ENCODE measurements at regions not wholly inside any gene's neighbourhood (a gene's known extent, or its start where the extent isn't known, plus 50 kb on each side); places are given as distances from the start of the nearest gene placed in this dataset.
A peak's percentile ranks its signal among the peaks of the same experiment; 100 is the strongest.
"Not testable (repeated sequence)": the region's sequence is repeated elsewhere in the genome, so short reads cannot be mapped to it uniquely, and the experiment has no call there.

GRCh38 chr4:131632877-131633276, 1516.2 kb upstream of the PCDH10 start:
- no peak for DNase-seq (ENCODE audit: low read depth, low spot score)

- DNase-seq (ENCODE audit: low read depth, low spot score): no peak
Measured at GRCh38 chr4:131635191-131635590, 1513.9 kb upstream of the PCDH10 start.

GRCh38 chr4:131638781-131639180, 1510.3 kb upstream of the PCDH10 start:
- no peak for DNase-seq (ENCODE audit: low read depth, low spot score)

GRCh38 chr4:131644619-131645018, 1504.5 kb upstream of the PCDH10 start:
- DNase-seq (ENCODE audit: low read depth, low spot score): peak; percentile 54

GRCh38 chr4:131649227-131649626, 1499.9 kb upstream of the PCDH10 start:
- DNase-seq (ENCODE audit: low read depth, low spot score): no peak

- no peak for DNase-seq (ENCODE audit: low read depth, low spot score)
Measured at GRCh38 chr4:131650951-131651350, 1498.1 kb upstream of the PCDH10 start.

GRCh38 chr4:131683314-131683713, 1465.8 kb upstream of the PCDH10 start:
- not testable (repeated sequence) for DNase-seq (ENCODE audit: low read depth, low spot score)

- DNase-seq (ENCODE audit: low read depth, low spot score): no peak
Measured at GRCh38 chr4:131721883-131722282, 1427.2 kb upstream of the PCDH10 start.

GRCh38 chr4:131723069-131723468, 1426.0 kb upstream of the PCDH10 start:
- DNase-seq (ENCODE audit: low read depth, low spot score): not testable (repeated sequence)

GRCh38 chr4:131724847-131725246, 1424.2 kb upstream of the PCDH10 start:
- peak; percentile 8 for DNase-seq (ENCODE audit: low read depth, low spot score)

- not testable (repeated sequence) for DNase-seq (ENCODE audit: low read depth, low spot score)
Measured at GRCh38 chr4:131725521-131725920, 1423.6 kb upstream of the PCDH10 start.

GRCh38 chr4:131726940-131727339, 1422.2 kb upstream of the PCDH10 start:
- DNase-seq (ENCODE audit: low read depth, low spot score): not testable (repeated sequence)

GRCh38 chr4:131727418-131727817, 1421.7 kb upstream of the PCDH10 start:
- peak; percentile 45 for DNase-seq (ENCODE audit: low read depth, low spot score)

GRCh38 chr4:131729205-131729604, 1419.9 kb upstream of the PCDH10 start:
- DNase-seq (ENCODE audit: low read depth, low spot score): not testable (repeated sequence)

- not testable (repeated sequence) for DNase-seq (ENCODE audit: low read depth, low spot score)
Measured at GRCh38 chr4:131729716-131730398, 1419.2 kb upstream of the PCDH10 start.

GRCh38 chr4:131730574-131730973, 1418.5 kb upstream of the PCDH10 start:
- not testable (repeated sequence) for DNase-seq (ENCODE audit: low read depth, low spot score)

GRCh38 chr4:131732034-131732630, 1417.0 kb upstream of the PCDH10 start:
- not testable (repeated sequence) for DNase-seq (ENCODE audit: low read depth, low spot score)

- DNase-seq (ENCODE audit: low read depth, low spot score): not testable (repeated sequence)
Measured at GRCh38 chr4:131734321-131734720, 1414.8 kb upstream of the PCDH10 start.

- DNase-seq (ENCODE audit: low read depth, low spot score): not testable (repeated sequence)
Measured at GRCh38 chr4:131734851-131735385, 1414.2 kb upstream of the PCDH10 start.

- not testable (repeated sequence) for DNase-seq (ENCODE audit: low read depth, low spot score)
Measured at GRCh38 chr4:131738991-131739390, 1410.1 kb upstream of the PCDH10 start.

- DNase-seq (ENCODE audit: low read depth, low spot score): not testable (repeated sequence)
Measured at GRCh38 chr4:131741836-131742235, 1407.3 kb upstream of the PCDH10 start.

GRCh38 chr4:131742536-131743205, 1406.4 kb upstream of the PCDH10 start:
- not testable (repeated sequence) for DNase-seq (ENCODE audit: low read depth, low spot score)

Data from ELF-1 (cell line).